GM23338 (cell line): ENCODE measurements at regions not wholly inside any gene's neighbourhood (a gene's known extent, or its start where the extent isn't known, plus 50 kb on each side); places are given as distances from the start of the nearest gene placed in this dataset.
"Not testable (repeated sequence)": the region's sequence is repeated elsewhere in the genome, so short reads cannot be mapped to it uniquely, and the experiment has no call there.

ENCODE experiments used
- CREB1 ChIP-seq: fragments of 250-450 bp; sonication (Bioruptor Pico); IDR thresholded peaks from 2 replicates; pipeline ENCODE4 v1.5.0; 2020; ENCODE audit warnings: low read depth, mild to moderate bottlenecking, moderate library complexity
- CTCF ChIP-seq, 2 experiments: fragments of 200-600 bp in 1 of 2; sonication (generic) in 1 of 2; conservative IDR thresholded peaks; 2 replicates each; pipeline versions ENCODE4 v1.5.1 to v1.6.1; 2016 to 2017; ENCODE audit warnings: antibody characterized with exemption in 2 of 2, low read depth in 2 of 2, mild to moderate bottlenecking in 2 of 2, moderate library complexity in 1 of 2
- ETS1 ChIP-seq: IDR thresholded peaks from 2 replicates; pipeline ENCODE4 v1.6.1; 2016; ENCODE audit warnings: antibody characterized with exemption
- EZH2 ChIP-seq: fragments of 200-600 bp; sonication (generic); IDR thresholded peaks from one replicate; pipeline ENCODE4 v1.8.0; 2017; ENCODE audit warnings: antibody characterized with exemption, mild to moderate bottlenecking, low read depth; ENCODE audit not compliant: unreplicated experiment
- EZH2phosphoT487 ChIP-seq: fragments of 200-600 bp; sonication (generic); IDR thresholded peaks from one replicate; pipeline ENCODE4 v1.8.1; 2018; ENCODE audit warnings: antibody characterized with exemption; ENCODE audit not compliant: unreplicated experiment
- JUNB ChIP-seq: IDR thresholded peaks from one replicate; pipeline ENCODE4 v1.6.1; 2016; ENCODE audit warnings: antibody characterized with exemption; ENCODE audit not compliant: unreplicated experiment
- POLR2AphosphoS5 ChIP-seq: IDR thresholded peaks from 2 replicates; pipeline ENCODE4 v1.6.1; 2016; ENCODE audit warnings: antibody characterized with exemption, low read depth
- REST ChIP-seq: IDR thresholded peaks from one replicate; pipeline ENCODE4 v1.6.1; 2018; ENCODE audit warnings: antibody characterized with exemption; ENCODE audit not compliant: unreplicated experiment
- STAT1 ChIP-seq: IDR thresholded peaks from one replicate; pipeline ENCODE4 v1.6.1; 2016; ENCODE audit warnings: antibody characterized with exemption; ENCODE audit not compliant: unreplicated experiment
- ZNF114 ChIP-seq: fragments of 250-450 bp; sonication (Bioruptor Pico); IDR thresholded peaks from 2 replicates; pipeline ENCODE4 v1.5.0; 2020; ENCODE audit warnings: mild to moderate bottlenecking, moderate library complexity
- ZNF331 ChIP-seq: fragments of 250-450 bp; sonication (Bioruptor Pico); IDR thresholded peaks from 2 replicates; pipeline ENCODE4 v1.5.0; 2020; ENCODE audit warnings: low read depth, mild to moderate bottlenecking, moderate library complexity

- not testable (repeated sequence) for TF ChIP-seq POLR2AphosphoS5; EZH2; ETS1; CTCF (conservative IDR thresholded peaks at IDR 0.05; ENCODE audit: low read depth in 2 of 2); JUNB; STAT1; ZNF331; CREB1; REST; EZH2phosphoT487; ZNF114 (CRISPR knock-in tag)
Measured at GRCh38 chr13:111781395-111781794, 285.6 kb upstream of the SOX1 start.
